Astrocyte of the hippocampus (primary cell): ENCODE measurements at regions not wholly inside any gene's neighbourhood (a gene's known extent, or its start where the extent isn't known, plus 50 kb on each side); places are given as distances from the start of the nearest gene placed in this dataset.
"Not testable (repeated sequence)": the region's sequence is repeated elsewhere in the genome, so short reads cannot be mapped to it uniquely, and the experiment has no call there.

ENCODE experiments used
- DNase-seq: peaks from one replicate; pipeline ENCODE4 v3.0.0; 2011; ENCODE audit warnings: low read depth, low spot score

- DNase-seq = no peak
Measured at GRCh38 chr5:174987443-174988012, 263.1 kb downstream of the MSX2 start.

DNA sequence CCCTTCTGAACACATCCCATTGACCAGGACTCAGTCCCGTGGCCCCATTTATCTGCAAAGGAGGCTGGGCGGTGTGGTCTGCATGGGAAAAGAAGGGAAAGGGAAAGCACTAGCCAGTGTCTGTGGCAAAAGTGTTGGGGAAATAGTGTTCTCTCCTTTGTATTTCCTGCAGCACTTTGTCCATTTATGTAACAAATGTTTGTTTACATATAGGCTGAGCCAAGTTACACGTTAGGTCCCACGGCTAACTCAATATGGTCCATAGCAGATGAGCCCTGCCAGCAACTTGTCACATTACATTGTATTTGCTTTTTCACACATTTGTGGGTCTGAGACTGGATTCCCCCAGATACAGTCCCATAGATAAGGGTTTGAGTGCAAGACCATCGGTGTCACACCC is 260.5 kb downstream of the MSX2 start:
- DNase-seq = no peak

GRCh38 chr5:174982485-174982884 is 258.1 kb downstream of the MSX2 start:
- DNase-seq = no peak

DNA sequence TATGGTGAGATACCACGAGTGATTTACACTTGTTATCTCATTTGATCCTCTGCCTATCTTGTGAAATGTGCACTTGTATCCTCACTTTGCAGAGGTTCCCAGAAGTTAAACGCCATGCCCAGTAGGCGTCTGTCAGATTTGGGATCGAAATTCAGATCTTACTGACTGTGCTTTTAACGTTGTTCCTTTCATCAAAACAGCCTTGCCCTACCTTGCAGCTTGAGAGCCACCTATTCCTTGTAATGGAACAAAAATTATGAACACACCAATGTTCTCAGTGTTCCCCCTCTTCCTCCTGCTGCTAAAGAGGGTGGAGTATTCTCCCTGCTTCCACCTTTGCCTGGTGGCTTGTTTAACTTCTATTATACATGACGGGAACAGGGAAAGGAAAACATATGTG is 257.0 kb downstream of the MSX2 start:
- DNase-seq = no peak

DNA sequence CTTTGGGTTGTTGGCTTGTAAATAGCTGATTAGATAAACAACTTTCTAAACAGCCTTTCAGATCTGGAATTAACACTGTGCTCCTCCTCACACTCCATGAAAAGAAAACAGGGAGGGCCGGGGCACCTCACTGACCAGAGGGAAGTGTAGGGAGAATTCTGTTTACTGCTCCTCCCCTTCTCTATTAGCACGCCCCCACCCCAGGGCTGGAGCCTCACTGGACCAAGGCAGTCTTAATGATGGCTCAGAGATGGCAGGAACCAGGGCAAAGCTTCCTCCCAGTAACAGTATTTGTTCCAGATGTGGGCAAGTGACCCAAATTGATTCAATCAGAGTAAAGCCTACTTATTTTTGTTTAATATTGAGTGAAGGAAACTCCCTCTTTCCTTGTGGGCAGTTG is 256.6 kb downstream of the MSX2 start:
- no peak for DNase-seq

DNA sequence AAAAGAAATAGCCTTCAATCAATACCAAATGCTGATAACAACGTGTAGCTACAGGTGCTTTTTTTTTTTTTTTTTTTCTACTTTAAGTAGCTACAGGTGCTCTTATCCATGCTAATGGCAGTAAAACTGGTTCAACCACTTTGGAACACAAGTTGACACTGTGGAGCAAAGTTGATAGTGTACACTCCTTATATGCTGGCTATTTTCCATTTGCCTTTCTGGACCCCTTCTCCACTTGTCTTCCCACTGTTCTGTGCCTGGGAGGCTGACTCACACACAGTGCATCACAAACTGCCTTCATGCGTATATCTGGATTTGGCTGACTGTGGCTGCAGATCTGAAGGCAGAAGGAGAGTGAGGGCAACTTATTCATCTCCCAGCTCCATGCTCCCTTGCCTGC is 247.9 kb downstream of the MSX2 start:
- DNase-seq = no peak

DNA sequence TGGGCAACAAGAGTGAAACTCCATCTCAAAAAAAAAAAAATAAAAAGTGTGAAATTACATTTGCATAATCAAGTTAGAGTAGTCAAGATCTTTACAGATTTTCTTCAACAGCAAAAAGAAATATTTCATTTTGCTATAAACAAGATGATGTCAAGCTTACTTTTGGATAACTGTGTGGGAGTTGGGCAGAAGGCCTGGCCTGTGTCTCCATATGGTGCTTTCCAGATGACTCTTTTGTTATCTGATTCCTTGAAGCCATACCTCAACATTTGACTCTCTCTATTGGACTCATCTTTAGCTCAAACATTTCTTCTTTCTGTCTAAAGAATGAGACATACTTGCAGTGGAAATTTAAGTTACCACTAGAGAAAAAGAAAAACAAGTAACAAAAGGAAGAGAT is 246.8 kb downstream of the MSX2 start:
- DNase-seq = no peak

DNA sequence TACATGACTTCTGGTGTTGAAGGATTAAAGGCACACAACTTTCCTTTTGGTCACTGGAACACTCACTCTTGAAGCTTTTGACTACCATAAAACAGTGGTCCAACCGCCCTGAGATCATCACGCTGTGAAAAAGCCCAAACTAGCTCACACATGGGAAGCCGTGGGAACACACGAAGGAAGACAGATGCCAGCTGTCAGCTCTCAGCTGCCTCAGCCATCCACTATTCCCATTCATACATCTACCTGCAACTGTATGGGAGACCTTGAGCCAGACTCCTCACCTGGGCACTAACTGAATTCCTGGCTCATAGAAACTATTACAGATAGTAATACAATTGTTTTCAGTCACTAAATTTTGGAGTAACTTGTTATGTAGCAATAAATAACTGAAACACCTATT is 246.1 kb downstream of the MSX2 start:
- no peak for DNase-seq

- DNase-seq = no peak
Measured at GRCh38 chr5:174953871-174954270, 229.5 kb downstream of the MSX2 start.

- DNase-seq = peak; percentile 89
Measured at GRCh38 chr5:174951151-174951780, 226.9 kb downstream of the MSX2 start.

DNA sequence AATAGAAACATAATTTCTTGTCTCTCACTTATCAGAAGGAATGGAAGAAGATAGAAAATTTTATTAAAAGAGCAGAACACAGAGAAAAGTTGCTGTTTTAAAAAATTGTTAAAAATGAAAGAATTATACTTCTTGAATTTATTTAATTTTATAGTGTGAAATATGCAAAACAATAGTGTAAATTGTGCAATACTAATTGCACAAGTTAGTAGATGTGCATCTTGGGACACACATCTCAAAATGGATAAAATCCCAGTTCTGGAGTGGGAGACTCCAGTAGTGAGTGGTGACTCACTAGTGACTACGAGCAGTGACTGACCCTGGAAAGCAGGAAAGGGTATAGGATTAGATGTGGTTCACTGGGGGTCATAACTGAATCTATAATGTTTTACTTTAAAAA is 223.2 kb downstream of the MSX2 start:
- no peak for DNase-seq

- DNase-seq = no peak
Measured at GRCh38 chr5:174945853-174946252, 221.5 kb downstream of the MSX2 start.

GRCh38 chr5:174943785-174944184 is 219.4 kb downstream of the MSX2 start:
- no peak for DNase-seq

DNA sequence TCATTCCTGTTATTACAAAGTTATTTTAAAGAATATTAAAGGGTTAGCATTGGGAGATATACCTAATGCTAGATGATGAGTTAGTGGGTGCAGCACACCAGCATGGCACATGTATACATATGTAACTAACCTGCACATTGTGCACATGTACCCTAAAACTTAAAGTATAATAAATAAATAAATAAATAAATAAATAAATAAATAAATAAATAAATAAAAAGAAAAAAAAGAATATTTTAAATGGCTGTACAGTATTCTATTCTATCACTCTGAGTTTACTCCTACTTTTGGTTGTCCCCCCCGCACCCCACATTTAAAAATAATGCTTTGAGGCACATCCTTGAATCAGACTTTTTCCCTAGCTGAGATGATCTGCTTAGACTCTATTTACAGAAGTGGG is 218.6 kb downstream of the MSX2 start:
- not testable (repeated sequence) for DNase-seq

- no peak for DNase-seq
Measured at GRCh38 chr5:174937201-174938123, 213.1 kb downstream of the MSX2 start.

- DNase-seq = peak; percentile 80
Measured at GRCh38 chr5:174935854-174936474, 211.6 kb downstream of the MSX2 start.

- DNase-seq = not testable (repeated sequence)
Measured at GRCh38 chr5:174931033-174931432, 206.7 kb downstream of the MSX2 start.

GRCh38 chr5:174925586-174925985 is 201.2 kb downstream of the MSX2 start:
- DNase-seq = no peak

DNA sequence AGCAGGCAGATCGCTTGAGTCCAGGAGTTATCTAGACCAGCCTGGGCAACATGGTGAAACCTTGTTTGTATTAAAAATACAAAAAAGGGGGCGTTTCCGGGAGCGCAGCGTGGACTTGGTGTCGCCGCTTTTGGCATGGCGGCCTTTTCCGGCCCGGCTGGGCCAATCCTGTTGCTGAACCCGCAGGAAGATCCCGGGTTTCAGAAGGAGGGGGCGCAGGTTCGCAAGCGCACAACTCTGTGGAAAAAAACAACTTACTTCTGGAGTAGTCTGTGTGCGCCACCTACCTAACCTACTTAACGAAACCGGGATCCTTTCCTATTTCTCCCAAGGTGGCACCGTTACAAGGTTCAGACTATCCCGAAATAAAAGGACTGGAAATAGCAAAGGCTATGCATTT is 198.6 kb downstream of the MSX2 start:
- no peak for DNase-seq

DNA sequence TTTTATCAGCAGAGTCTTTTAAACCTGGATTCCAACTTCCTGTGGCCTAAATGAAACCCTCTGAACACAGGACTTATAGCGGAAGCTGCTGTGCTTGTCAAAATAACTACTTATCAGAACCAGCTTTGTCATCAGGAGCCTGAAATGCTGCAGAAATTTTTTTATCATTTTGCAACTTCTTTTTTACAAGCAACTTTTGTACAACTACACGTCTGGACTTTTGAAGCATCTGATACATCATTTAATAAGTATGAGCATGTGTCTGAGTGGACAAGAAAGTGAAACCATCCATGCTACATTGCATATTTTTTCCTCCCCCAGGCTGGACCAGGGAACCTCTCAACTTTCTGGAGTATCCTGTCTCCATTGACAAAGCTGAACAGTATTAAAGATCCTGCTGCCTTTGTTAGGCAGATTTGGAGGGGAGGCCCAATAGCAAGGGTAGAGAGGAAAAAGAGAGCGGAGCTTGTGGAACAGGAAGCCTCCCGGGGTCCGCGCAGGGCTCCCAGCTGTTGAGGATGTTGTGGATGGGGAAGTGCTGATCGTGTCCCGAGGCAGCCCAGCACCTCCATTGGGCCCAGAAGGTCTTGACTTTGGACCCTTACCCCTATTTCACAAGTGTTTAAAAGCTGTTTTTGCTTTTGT is 196.6 kb downstream of the MSX2 start:
- DNase-seq = no peak

DNA sequence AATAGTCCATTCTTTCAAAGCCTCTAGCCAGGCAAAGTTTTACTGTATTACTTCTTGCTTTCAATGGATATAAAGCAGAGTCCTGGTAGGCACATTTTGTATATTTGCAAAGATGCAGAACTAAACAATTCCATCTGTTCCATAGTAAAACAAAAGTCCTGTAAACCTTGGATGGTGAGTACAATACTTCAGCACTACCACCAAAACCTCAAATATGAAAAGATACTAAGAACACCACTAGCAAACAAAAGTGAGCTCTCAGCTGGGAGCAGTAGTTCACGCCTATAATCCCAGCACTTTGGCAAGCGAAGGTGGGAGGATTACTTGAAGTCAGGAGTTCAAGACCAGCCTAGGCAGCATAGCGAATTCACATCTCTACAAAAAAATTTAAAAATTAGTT is 195.0 kb downstream of the MSX2 start:
- peak; percentile 4 for DNase-seq

- DNase-seq = no peak
Measured at GRCh38 chr5:174918655-174919054, 194.3 kb downstream of the MSX2 start.
